ENCODE measurements at regions not wholly inside any gene's neighbourhood (a gene's known extent, or its start where the extent isn't known, plus 50 kb on each side); places are given as distances from the start of the nearest gene placed in this dataset.

- no peak overlapping the region for H3K27ac ChIP-seq (ENCODE audit: low read depth, low read length)
- WGBS (ENCODE audit: insufficient coverage) = no CpG with 5 or more reads among the region's 1 CpG
- no peak overlapping the region for H3K4me3 ChIP-seq (ENCODE audit: low read depth, low read length)
- no peaks in the 10 kb centered on the region for H3K36me3 ChIP-seq (ENCODE audit: control insufficient read depth, insufficient read depth, low read length)
- H3K4me1 ChIP-seq (ENCODE audit: control insufficient read depth, insufficient read depth, low read length) = no peaks in the 10 kb centered on the region
- H3K27me3 ChIP-seq (ENCODE audit: control insufficient read depth, insufficient read depth, low read length) = no peaks in the 10 kb centered on the region
- no peaks in the 10 kb centered on the region for H3K9me3 ChIP-seq (ENCODE audit: control insufficient read depth, insufficient read depth, low read length)
- no peak for DNase-seq (ENCODE audit: low read depth in 4 of 6, low spot score in 6 of 6)
Observed at GRCh38 chr5:60519372-60519771, 180.6 kb downstream of the DEPDC1B start.

DNA sequence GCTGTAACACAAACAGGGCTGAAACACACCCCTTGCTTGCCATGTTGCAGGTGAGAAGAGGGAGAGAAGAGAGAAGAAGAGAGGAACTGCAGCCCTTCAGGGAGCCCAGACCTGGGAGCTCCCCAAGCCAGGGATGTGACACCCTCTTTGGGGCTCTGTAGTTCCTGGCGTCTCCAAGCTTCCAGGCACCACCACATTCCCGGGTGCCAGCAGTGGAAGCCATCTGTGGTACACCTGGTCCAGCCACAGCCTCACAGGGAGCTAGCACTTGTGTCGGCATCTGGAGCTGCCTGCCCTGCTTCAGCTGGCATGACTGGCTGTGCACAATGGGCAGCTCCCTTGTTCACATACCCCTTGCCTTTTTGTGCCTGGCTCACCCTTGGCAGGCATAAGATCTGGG lies 182.1 kb downstream of the DEPDC1B start:
- Histone ChIP-seq H3K4me1 (ENCODE audit: control insufficient read depth, insufficient read depth, low read length) (no peaks in the 10 kb centered on the region), H3K36me3 (ENCODE audit: control insufficient read depth, insufficient read depth, low read length) (no peaks in the 10 kb centered on the region), H3K9me3 (ENCODE audit: control insufficient read depth, insufficient read depth, low read length) (no peaks in the 10 kb centered on the region), H3K27ac (ENCODE audit: low read depth, low read length) (no peak overlapping the region), H3K27me3 (ENCODE audit: control insufficient read depth, insufficient read depth, low read length) (no peaks in the 10 kb centered on the region), H3K4me3 (ENCODE audit: low read depth, low read length) (no peak overlapping the region)
- 93% methylated on average over 3 of the region's 3 CpGs for WGBS (ENCODE audit: insufficient coverage)
- DNase-seq (ENCODE audit: low read depth in 4 of 6, low spot score in 6 of 6) = no peak

- Histone ChIP-seq H3K4me3 (ENCODE audit: low read depth, low read length) (no peak overlapping the region), H3K27me3 (ENCODE audit: control insufficient read depth, insufficient read depth, low read length) (no peaks in the 10 kb centered on the region), H3K36me3 (ENCODE audit: control insufficient read depth, insufficient read depth, low read length) (no peaks in the 10 kb centered on the region), H3K4me1 (ENCODE audit: control insufficient read depth, insufficient read depth, low read length) (no peaks in the 10 kb centered on the region), H3K27ac (ENCODE audit: low read depth, low read length) (no peak overlapping the region), H3K9me3 (ENCODE audit: control insufficient read depth, insufficient read depth, low read length) (no peaks in the 10 kb centered on the region)
- no peak for DNase-seq (ENCODE audit: low read depth in 4 of 6, low spot score in 6 of 6)
- WGBS (ENCODE audit: insufficient coverage) = 86% methylated on average over 8 of the region's 8 CpGs
Observed at GRCh38 chr5:60517094-60517694, 182.8 kb downstream of the DEPDC1B start.

DNA sequence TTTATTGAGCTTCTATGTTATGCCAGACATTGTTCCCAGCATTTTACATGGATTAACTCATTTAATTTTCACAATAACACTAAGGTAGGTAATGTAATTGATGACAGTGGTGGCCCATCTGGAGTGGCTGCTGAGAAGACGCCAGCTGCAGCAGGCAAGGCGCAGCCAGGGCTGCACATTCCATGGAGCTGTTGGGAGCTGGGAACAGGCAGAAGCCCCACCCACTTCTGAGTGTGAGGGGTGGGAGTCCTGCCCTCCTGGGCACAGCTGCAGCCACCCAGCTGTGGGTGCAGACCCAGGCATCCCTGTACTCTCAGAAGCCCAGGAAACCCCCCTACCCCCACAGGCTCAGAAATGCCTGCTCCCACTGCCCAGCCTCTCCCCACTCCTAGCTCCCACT lies 183.3 kb downstream of the DEPDC1B start:
- Histone ChIP-seq H3K4me3 (ENCODE audit: low read depth, low read length) (no peak overlapping the region), H3K27me3 (ENCODE audit: control insufficient read depth, insufficient read depth, low read length) (no peaks in the 10 kb centered on the region), H3K9me3 (ENCODE audit: control insufficient read depth, insufficient read depth, low read length) (no peaks in the 10 kb centered on the region), H3K36me3 (ENCODE audit: control insufficient read depth, insufficient read depth, low read length) (no peaks in the 10 kb centered on the region), H3K27ac (ENCODE audit: low read depth, low read length) (no peak overlapping the region), H3K4me1 (ENCODE audit: control insufficient read depth, insufficient read depth, low read length) (no peaks in the 10 kb centered on the region)
- no peak for DNase-seq (ENCODE audit: low read depth in 4 of 6, low spot score in 6 of 6)
- 69% methylated on average over 2 of the region's 2 CpGs for WGBS (ENCODE audit: insufficient coverage)

GRCh38 chr5:60514152-60514551 lies 185.8 kb downstream of the DEPDC1B start:
- Histone ChIP-seq H3K9me3 (ENCODE audit: control insufficient read depth, insufficient read depth, low read length) (no peaks in the 10 kb centered on the region), H3K4me3 (ENCODE audit: low read depth, low read length) (no peak overlapping the region), H3K27me3 (ENCODE audit: control insufficient read depth, insufficient read depth, low read length) (no peaks in the 10 kb centered on the region), H3K36me3 (ENCODE audit: control insufficient read depth, insufficient read depth, low read length) (no peaks in the 10 kb centered on the region), H3K27ac (ENCODE audit: low read depth, low read length) (no peak overlapping the region), H3K4me1 (ENCODE audit: control insufficient read depth, insufficient read depth, low read length) (no peaks in the 10 kb centered on the region)
- no peak for DNase-seq (ENCODE audit: low read depth in 4 of 6, low spot score in 6 of 6)
- WGBS (ENCODE audit: insufficient coverage) = no CpG with 5 or more reads among the region's 1 CpG

DNA sequence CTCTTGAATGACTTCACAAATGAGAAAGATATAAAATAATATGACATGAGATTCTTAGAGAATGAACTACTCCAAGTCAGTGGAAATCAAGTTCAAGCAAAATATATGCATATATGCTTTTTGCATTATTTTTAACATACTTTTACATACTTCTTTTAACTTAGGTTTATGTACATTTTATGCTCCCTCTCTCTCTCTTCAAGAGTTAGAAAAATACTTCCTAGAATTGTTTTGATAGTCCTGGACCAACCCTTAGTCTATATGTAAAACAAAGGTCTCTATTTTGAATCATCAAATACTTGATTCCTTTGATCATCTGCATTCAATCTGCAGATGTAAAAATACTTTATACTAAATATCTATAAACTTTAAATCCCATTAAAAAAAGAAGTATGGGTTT lies 187.8 kb downstream of the DEPDC1B start:
- no peaks in the 10 kb centered on the region for H3K27me3 ChIP-seq (ENCODE audit: control insufficient read depth, insufficient read depth, low read length)
- H3K4me3 ChIP-seq (ENCODE audit: low read depth, low read length) = no peak overlapping the region
- no peaks in the 10 kb centered on the region for H3K9me3 ChIP-seq (ENCODE audit: control insufficient read depth, insufficient read depth, low read length)
- no peaks in the 10 kb centered on the region for H3K4me1 ChIP-seq (ENCODE audit: control insufficient read depth, insufficient read depth, low read length)
- H3K27ac ChIP-seq (ENCODE audit: low read depth, low read length) = no peak overlapping the region
- DNase-seq (ENCODE audit: low read depth in 4 of 6, low spot score in 6 of 6) = no peak
- no peaks in the 10 kb centered on the region for H3K36me3 ChIP-seq (ENCODE audit: control insufficient read depth, insufficient read depth, low read length)

- no peaks in the 10 kb centered on the region for H3K4me1 ChIP-seq (ENCODE audit: control insufficient read depth, insufficient read depth, low read length)
- no peak overlapping the region for H3K27ac ChIP-seq (ENCODE audit: low read depth, low read length)
- no peaks in the 10 kb centered on the region for H3K27me3 ChIP-seq (ENCODE audit: control insufficient read depth, insufficient read depth, low read length)
- no peaks in the 10 kb centered on the region for H3K9me3 ChIP-seq (ENCODE audit: control insufficient read depth, insufficient read depth, low read length)
- H3K36me3 ChIP-seq (ENCODE audit: control insufficient read depth, insufficient read depth, low read length) = no peaks in the 10 kb centered on the region
- H3K4me3 ChIP-seq (ENCODE audit: low read depth, low read length) = no peak overlapping the region
- 83% methylated on average over 2 of the region's 3 CpGs for WGBS (ENCODE audit: insufficient coverage)
- no peak for DNase-seq (ENCODE audit: low read depth in 4 of 6, low spot score in 6 of 6)
Observed at GRCh38 chr5:60510663-60511062, 189.3 kb downstream of the DEPDC1B start.

- Histone ChIP-seq H3K27me3 (ENCODE audit: control insufficient read depth, insufficient read depth, low read length) (no peaks in the 10 kb centered on the region), H3K4me1 (ENCODE audit: control insufficient read depth, insufficient read depth, low read length) (no peaks in the 10 kb centered on the region), H3K4me3 (ENCODE audit: low read depth, low read length) (no peak overlapping the region), H3K9me3 (ENCODE audit: control insufficient read depth, insufficient read depth, low read length) (no peaks in the 10 kb centered on the region), H3K27ac (ENCODE audit: low read depth, low read length) (no peak overlapping the region), H3K36me3 (ENCODE audit: control insufficient read depth, insufficient read depth, low read length) (no peaks in the 10 kb centered on the region)
- no peak for DNase-seq (ENCODE audit: low read depth in 4 of 6, low spot score in 6 of 6)
- WGBS (ENCODE audit: insufficient coverage) = 17% methylated on average over 1 of the region's 3 CpGs
Observed at GRCh38 chr5:60510049-60510448, 189.9 kb downstream of the DEPDC1B start.

GRCh38 chr5:60509519-60509918 lies 190.4 kb downstream of the DEPDC1B start:
- no peak overlapping the region for H3K4me3 ChIP-seq (ENCODE audit: low read depth, low read length)
- no peaks in the 10 kb centered on the region for H3K9me3 ChIP-seq (ENCODE audit: control insufficient read depth, insufficient read depth, low read length)
- DNase-seq (ENCODE audit: low read depth in 4 of 6, low spot score in 6 of 6) = no peak
- H3K27ac ChIP-seq (ENCODE audit: low read depth, low read length) = no peak overlapping the region
- no peaks in the 10 kb centered on the region for H3K27me3 ChIP-seq (ENCODE audit: control insufficient read depth, insufficient read depth, low read length)
- H3K36me3 ChIP-seq (ENCODE audit: control insufficient read depth, insufficient read depth, low read length) = no peaks in the 10 kb centered on the region
- WGBS (ENCODE audit: insufficient coverage) = 86% methylated on average over 2 of the region's 2 CpGs
- H3K4me1 ChIP-seq (ENCODE audit: control insufficient read depth, insufficient read depth, low read length) = no peaks in the 10 kb centered on the region

- peak in 1 of 6 donors; percentile 53 for DNase-seq (ENCODE audit: low read depth in 4 of 6, low spot score in 6 of 6)
- Histone ChIP-seq H3K4me3 (ENCODE audit: low read depth, low read length) (no peak overlapping the region), H3K27me3 (ENCODE audit: control insufficient read depth, insufficient read depth, low read length) (no peaks in the 10 kb centered on the region), H3K27ac (ENCODE audit: low read depth, low read length) (no peak overlapping the region), H3K4me1 (ENCODE audit: control insufficient read depth, insufficient read depth, low read length) (no peaks in the 10 kb centered on the region), H3K9me3 (ENCODE audit: control insufficient read depth, insufficient read depth, low read length) (no peaks in the 10 kb centered on the region), H3K36me3 (ENCODE audit: control insufficient read depth, insufficient read depth, low read length) (no peaks in the 10 kb centered on the region)
- WGBS (ENCODE audit: insufficient coverage) = no CpG with 5 or more reads among the region's 3 CpGs
Observed at GRCh38 chr5:60507687-60508086, 192.3 kb downstream of the DEPDC1B start.
